Type B pancreatic cell (in vitro differentiated cells): ENCODE measurements at regions not wholly inside any gene's neighbourhood (a gene's known extent, or its start where the extent isn't known, plus 50 kb on each side); places are given as distances from the start of the nearest gene placed in this dataset.

Source experiments
- DNase-seq: peaks from one replicate; pipeline ENCODE4 v3.0.0; 2021; ENCODE audit warnings: mixed read lengths; ENCODE audit not compliant: unreplicated experiment; ENCODE audit errors: extremely low spot score
- H3K27ac Mint-ChIP-seq: 2 replicates; pipeline ENCODE4 v1.8.0; 2021; ENCODE audit warnings: mild to moderate bottlenecking, mixed read lengths
- H3K27me3 Mint-ChIP-seq: 2 replicates; pipeline ENCODE4 v1.8.0; 2021; ENCODE audit warnings: mixed read lengths
- H3K36me3 Mint-ChIP-seq: 2 replicates; pipeline ENCODE4 v1.8.0; 2021; ENCODE audit warnings: mixed read lengths
- H3K4me1 Mint-ChIP-seq: one replicate; pipeline ENCODE4 v1.8.0; 2021; ENCODE audit warnings: mixed read lengths; ENCODE audit not compliant: unreplicated experiment
- H3K4me3 Mint-ChIP-seq: 2 replicates; pipeline ENCODE4 v1.8.0; 2021; ENCODE audit warnings: mild to moderate bottlenecking, mixed read lengths
- H3K9me3 Mint-ChIP-seq: 2 replicates; pipeline ENCODE4 v1.8.0; 2021; ENCODE audit warnings: mixed read lengths
- TF ChIP-seq, protein P1 (sequence below): fragments of 200-600 bp; sonication (generic); conservative IDR thresholded peaks from 2 replicates; pipeline ENCODE4 v1.5.0; 2021; ENCODE audit warnings: antibody characterized with exemption, mild to moderate bottlenecking

DNA sequence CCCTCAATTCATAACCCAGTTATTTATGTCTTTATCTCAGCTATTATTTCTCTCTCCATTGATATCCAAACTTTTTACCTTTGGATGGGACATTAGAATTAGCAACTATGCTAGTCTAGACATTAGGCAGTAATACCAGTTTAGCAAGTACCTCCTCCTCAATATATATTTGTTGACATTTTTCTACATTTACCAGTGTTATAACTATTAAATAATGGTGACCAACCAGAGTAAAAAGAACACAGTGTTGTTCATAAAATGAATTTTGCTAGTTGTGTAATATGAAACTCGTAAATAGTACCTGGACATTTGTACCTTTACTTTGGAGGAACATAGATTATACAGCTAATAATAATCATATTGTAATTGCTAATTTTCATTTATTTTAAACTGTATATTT lies 554.6 kb upstream of the CDH6 start:
- DNase-seq: no peak
- Mint-ChIP-seq H3K9me3 (no peaks in the 10 kb centered on the region), H3K36me3 (no peaks in the 10 kb centered on the region), H3K27me3 (no peaks in the 10 kb centered on the region), H3K27ac (no peak overlapping the region), H3K4me3 (no peak overlapping the region), H3K4me1 (no peaks in the 10 kb centered on the region)
- TF ChIP-seq, protein P1, sequence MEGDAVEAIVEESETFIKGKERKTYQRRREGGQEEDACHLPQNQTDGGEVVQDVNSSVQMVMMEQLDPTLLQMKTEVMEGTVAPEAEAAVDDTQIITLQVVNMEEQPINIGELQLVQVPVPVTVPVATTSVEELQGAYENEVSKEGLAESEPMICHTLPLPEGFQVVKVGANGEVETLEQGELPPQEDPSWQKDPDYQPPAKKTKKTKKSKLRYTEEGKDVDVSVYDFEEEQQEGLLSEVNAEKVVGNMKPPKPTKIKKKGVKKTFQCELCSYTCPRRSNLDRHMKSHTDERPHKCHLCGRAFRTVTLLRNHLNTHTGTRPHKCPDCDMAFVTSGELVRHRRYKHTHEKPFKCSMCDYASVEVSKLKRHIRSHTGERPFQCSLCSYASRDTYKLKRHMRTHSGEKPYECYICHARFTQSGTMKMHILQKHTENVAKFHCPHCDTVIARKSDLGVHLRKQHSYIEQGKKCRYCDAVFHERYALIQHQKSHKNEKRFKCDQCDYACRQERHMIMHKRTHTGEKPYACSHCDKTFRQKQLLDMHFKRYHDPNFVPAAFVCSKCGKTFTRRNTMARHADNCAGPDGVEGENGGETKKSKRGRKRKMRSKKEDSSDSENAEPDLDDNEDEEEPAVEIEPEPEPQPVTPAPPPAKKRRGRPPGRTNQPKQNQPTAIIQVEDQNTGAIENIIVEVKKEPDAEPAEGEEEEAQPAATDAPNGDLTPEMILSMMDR: no peak

DNA sequence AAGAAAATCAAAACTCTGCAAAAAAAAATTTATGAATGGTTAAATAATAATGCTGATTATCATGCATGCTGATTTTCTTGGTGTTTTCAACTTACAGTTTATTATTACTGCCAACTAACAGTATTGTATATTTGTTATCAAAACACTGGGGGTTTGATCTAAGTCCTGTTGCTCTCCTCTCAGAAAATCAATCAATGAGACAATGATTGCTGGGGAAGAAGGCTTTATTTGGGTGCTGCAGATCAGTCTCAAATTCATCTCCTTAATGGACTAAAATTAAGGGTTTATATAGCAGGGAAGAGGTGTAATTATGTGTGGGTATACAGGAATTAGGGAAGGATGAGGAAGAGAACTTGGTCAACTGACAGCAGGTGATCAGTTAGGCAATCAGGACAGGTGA lies 565.5 kb upstream of the CDH6 start:
- H3K4me3 Mint-ChIP-seq: no peak overlapping the region
- TF ChIP-seq, protein P1: no peak

GRCh38 chr5:30626557-30626956 lies 566.9 kb upstream of the CDH6 start:
- no peaks in the 10 kb centered on the region for H3K27me3 Mint-ChIP-seq
- H3K9me3 Mint-ChIP-seq: peaks cover 6% of the 10 kb centered on the region
- DNase-seq: no peak
- TF ChIP-seq, protein P1: no peak
- H3K4me3 Mint-ChIP-seq: no peak overlapping the region
- no peaks in the 10 kb centered on the region for H3K36me3 Mint-ChIP-seq
- H3K4me1 Mint-ChIP-seq: no peaks in the 10 kb centered on the region
- no peak overlapping the region for H3K27ac Mint-ChIP-seq

More for the DNA sequence above, 565.5 kb upstream of the CDH6 start:
- H3K27ac Mint-ChIP-seq: no peak overlapping the region
- no peaks in the 10 kb centered on the region for H3K36me3 Mint-ChIP-seq
- no peaks in the 10 kb centered on the region for H3K4me1 Mint-ChIP-seq
- H3K9me3 Mint-ChIP-seq: peaks cover 6% of the 10 kb centered on the region
- no peaks in the 10 kb centered on the region for H3K27me3 Mint-ChIP-seq
- DNase-seq: no peak

DNA sequence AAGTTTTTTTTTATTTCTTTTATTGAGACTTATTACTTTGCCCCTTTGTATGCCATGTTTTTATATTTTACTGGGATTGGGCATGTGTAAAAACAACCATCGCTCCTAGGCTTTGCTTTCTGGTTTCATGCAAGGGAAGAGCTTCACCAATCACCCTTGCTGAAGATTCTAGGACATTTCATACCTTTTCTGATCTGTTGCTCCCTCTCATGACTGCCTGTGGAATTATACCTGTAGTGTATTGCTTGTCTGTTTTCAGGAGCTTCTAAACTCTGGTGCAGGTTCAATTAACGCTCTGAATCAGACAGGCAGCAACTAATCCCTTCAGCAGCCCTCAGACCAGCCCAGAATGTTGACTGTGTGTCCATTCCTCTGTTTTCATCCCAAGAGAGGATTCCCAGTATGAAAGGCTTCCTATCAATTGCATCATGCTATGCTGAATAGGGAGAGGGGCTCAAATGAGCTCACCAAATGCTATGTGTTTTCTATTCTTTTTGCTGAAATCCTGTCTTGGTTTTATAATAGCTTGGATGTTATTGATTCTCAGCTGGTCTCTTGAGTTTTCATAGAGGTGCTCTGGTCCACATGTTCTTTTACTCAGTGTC lies 572.9 kb upstream of the CDH6 start:
- Mint-ChIP-seq H3K9me3 (peaks cover 5% of the 10 kb centered on the region), H3K4me3 (no peak overlapping the region), H3K27me3 (no peaks in the 10 kb centered on the region), H3K27ac (no peak overlapping the region), H3K36me3 (no peaks in the 10 kb centered on the region), H3K4me1 (no peaks in the 10 kb centered on the region)
- TF ChIP-seq, protein P1: no peak
- no peak for DNase-seq

DNA sequence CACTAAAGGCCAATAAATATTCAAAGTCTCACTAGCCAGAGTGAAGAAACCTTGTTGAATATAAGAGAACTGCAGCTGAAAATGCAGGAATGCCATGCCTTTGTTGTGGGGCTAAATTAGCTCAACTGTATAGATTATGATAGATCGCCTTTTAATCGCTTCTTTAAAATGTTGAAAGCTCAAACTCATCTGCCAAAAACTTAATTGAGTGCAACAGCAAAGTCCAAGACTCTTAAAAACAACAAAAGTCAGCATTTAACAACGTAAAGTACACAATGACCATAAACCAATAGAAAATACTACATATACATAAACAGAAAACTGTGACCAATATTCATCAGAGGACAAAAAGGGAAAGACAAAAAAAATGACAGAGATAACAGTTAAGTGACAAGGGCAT lies 585.0 kb upstream of the CDH6 start:
- TF ChIP-seq, protein P1: no peak
- Mint-ChIP-seq H3K27me3 (no peaks in the 10 kb centered on the region), H3K36me3 (no peaks in the 10 kb centered on the region), H3K27ac (no peak overlapping the region), H3K9me3 (no peaks in the 10 kb centered on the region), H3K4me3 (no peak overlapping the region), H3K4me1 (no peaks in the 10 kb centered on the region)
- no peak for DNase-seq
